Activated naive CD4-positive, alpha-beta T cell treated with anti-CD3 and anti-CD28 coated beads, Interleukin-2, amount 50 U/mL, for 16 hours (primary cell): ENCODE measurements at regions not wholly inside any gene's neighbourhood (a gene's known extent, or its start where the extent isn't known, plus 50 kb on each side); places are given as distances from the start of the nearest gene placed in this dataset.
"Not testable (repeated sequence)": the region's sequence is repeated elsewhere in the genome, so short reads cannot be mapped to it uniquely, and the experiment has no call there.

Source experiments
- DNase-seq: peaks from one replicate; pipeline ENCODE4 v3.0.0-alpha.2; 2020

- DNase-seq = no peak
These were observed 367.4 kb downstream of the IL20RB start for GRCh38 chr3:137325170-137325569.

GRCh38 chr3:137325934-137326333 lies 368.2 kb downstream of the IL20RB start:
- no peak for DNase-seq

GRCh38 chr3:137329594-137329993 lies 371.8 kb downstream of the IL20RB start:
- no peak for DNase-seq

GRCh38 chr3:137330246-137330645 lies 372.5 kb downstream of the IL20RB start:
- DNase-seq = no peak

- no peak for DNase-seq
These were observed 374.5 kb downstream of the IL20RB start for GRCh38 chr3:137332297-137332696.

- no peak for DNase-seq
These were observed 377.7 kb downstream of the IL20RB start for GRCh38 chr3:137335478-137335877.

GRCh38 chr3:137338400-137338799 lies 380.6 kb downstream of the IL20RB start:
- DNase-seq = not testable (repeated sequence)

GRCh38 chr3:137343283-137343682 lies 385.5 kb downstream of the IL20RB start:
- DNase-seq = no peak

- DNase-seq = no peak
These were observed 389.3 kb downstream of the IL20RB start for GRCh38 chr3:137347132-137347531.

GRCh38 chr3:137347817-137348368 lies 390.1 kb downstream of the IL20RB start:
- no peak for DNase-seq

- DNase-seq = no peak
These were observed 391.2 kb downstream of the IL20RB start for GRCh38 chr3:137348936-137349335.

- no peak for DNase-seq
These were observed 392.0 kb downstream of the IL20RB start for GRCh38 chr3:137349557-137350348.

- no peak for DNase-seq
These were observed 402.9 kb downstream of the IL20RB start for GRCh38 chr3:137360531-137361201.

- DNase-seq = no peak
These were observed 382.0 kb upstream of the SOX14 start for GRCh38 chr3:137382005-137382594.

GRCh38 chr3:137385922-137386321 lies 378.2 kb upstream of the SOX14 start:
- no peak for DNase-seq

- no peak for DNase-seq
These were observed 354.5 kb upstream of the SOX14 start for GRCh38 chr3:137409584-137409983.

- no peak for DNase-seq
These were observed 354.1 kb upstream of the SOX14 start for GRCh38 chr3:137410028-137410427.

GRCh38 chr3:137420198-137420995 lies 343.7 kb upstream of the SOX14 start:
- DNase-seq = no peak

GRCh38 chr3:137438561-137438960 lies 325.6 kb upstream of the SOX14 start:
- no peak for DNase-seq

GRCh38 chr3:137460944-137461343 lies 303.2 kb upstream of the SOX14 start:
- DNase-seq = no peak

- DNase-seq = no peak
These were observed 301.0 kb upstream of the SOX14 start for GRCh38 chr3:137463131-137463530.

- DNase-seq = no peak
These were observed 299.8 kb upstream of the SOX14 start for GRCh38 chr3:137464341-137464740.

- DNase-seq = no peak
These were observed 295.7 kb upstream of the SOX14 start for GRCh38 chr3:137468446-137468845.
